ENCODE measurements at regions not wholly inside any gene's neighbourhood (a gene's known extent, or its start where the extent isn't known, plus 50 kb on each side); places are given as distances from the start of the nearest gene placed in this dataset.

DNA sequence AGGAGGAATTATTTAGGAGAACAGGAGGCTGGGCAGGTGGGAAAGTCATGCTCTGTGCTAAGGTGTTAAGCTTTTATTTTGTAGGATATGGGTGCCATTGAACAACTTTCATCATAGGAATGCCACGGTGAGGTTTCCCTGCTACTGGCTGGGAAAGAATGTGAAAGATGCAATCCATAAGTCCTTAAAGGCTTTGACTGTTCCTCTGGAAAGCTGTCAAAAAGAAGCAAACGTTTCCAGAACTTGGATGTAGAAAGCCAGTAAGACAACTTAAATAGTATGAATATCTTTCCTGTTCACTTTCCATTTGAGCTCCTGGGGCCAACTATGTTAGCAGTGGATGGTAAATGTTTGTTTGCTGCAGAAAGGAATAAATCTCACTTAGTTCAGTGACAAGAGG is 574.4 kb downstream of the RNF144B start:
- TF ChIP-seq CTCF (IDR thresholded peaks at IDR 0.05) (no peak), POLR2A (IDR thresholded peaks at IDR 0.05) (no peak)
